Thyroid gland (tissue), 4 donors: ENCODE measurements at regions not wholly inside any gene's neighbourhood (a gene's known extent, or its start where the extent isn't known, plus 50 kb on each side); places are given as distances from the start of the nearest gene placed in this dataset.

Experiments
- CTCF ChIP-seq, 6 experiments: fragments of 200-600 bp in 3 of 6; fragments of 450-650 bp in 3 of 6; sonication (generic) in 3 of 6; IDR thresholded peaks; one replicate each; pipeline ENCODE4 v1.5.1; 2016 to 2019; ENCODE audit warnings: antibody characterized with exemption in 6 of 6, mild to moderate bottlenecking in 2 of 6, inconsistent platforms in 1 of 6, moderate library complexity in 1 of 6
- POLR2A ChIP-seq, 2 donors: fragments of 450-650 bp; IDR thresholded peaks; one replicate each; pipeline ENCODE4 v1.6.1; 2017; ENCODE audit warnings: antibody characterized with exemption in 2 of 2, mild to moderate bottlenecking in 2 of 2, moderate library complexity in 1 of 2

DNA sequence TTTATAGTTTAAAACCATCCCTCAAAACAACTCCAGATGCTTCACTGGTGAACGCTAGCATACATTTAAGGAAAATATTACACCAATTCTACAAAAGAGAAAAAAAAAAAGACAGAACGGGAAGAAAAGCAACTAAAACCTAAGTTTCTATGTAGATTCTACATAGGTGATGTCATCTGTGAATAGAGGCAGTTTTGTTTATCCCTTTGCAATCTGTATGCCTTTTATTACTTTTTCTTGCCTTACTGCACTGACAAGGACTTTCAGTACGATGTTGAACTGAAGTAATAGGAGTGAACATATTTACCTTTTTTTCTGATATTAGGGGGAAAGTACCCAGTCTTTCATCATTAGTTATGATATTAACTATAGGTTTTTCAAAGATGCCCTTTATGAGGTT is 101.7 kb upstream of the HAO2 start:
- TF ChIP-seq CTCF (IDR thresholded peaks at IDR 0.05) (no peak), POLR2A (IDR thresholded peaks at IDR 0.05) (no peak)
